DMS 273 treated with DMSO at 0.1 percent for 48 hours (cell line): ENCODE measurements at regions not wholly inside any gene's neighbourhood (a gene's known extent, or its start where the extent isn't known, plus 50 kb on each side); places are given as distances from the start of the nearest gene placed in this dataset.

Source experiments
- DNase-seq: peaks from one replicate; lab custom pipeline; 2025; lab: John Stamatoyannopoulos, UW

DNA sequence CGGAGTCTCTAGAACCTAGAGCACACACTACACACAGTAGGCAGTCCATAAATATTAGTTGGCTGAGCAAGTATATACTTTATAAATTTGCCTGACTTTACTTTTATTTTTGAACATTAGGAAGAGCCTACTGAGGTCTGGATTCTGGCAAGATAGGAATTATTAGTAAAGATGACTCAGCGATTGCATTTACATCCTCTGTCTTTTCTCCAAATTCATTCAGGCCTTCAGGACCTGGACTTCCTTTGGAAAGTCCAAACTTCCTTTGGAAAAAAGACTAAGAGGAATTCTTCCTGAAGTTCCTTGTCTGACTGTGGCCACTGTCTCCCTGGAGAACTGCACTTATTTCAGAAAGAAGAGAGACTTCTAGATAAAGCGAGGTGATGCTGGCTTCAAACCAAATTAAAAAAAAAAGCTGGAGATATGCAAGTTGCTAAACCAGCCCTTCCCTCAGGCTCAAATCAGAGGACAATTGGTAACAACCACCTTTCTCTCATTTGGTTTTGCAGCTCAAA, 251.3 kb downstream of the GAS1 start:
- no peak for DNase-seq

DNA sequence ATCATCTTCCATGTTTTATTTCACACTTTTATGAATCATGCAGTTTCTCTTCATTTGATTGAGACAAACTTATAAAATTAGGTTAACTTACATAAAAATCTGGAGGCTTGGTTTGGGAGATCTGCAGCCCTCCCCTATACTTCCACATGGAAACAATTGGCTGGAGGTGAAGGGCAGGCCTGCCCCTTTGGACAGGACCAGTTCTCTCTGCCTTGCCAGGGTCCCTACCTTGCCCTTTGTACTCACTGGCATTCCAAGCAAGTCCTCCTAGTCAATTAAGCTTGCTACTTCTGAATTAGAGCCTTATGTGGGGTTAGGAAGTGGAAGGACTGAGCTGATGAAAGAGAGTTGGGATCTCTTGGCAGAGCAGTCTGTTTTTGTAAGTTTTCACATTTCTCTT, 257.3 kb downstream of the GAS1 start:
- no peak for DNase-seq

DNA sequence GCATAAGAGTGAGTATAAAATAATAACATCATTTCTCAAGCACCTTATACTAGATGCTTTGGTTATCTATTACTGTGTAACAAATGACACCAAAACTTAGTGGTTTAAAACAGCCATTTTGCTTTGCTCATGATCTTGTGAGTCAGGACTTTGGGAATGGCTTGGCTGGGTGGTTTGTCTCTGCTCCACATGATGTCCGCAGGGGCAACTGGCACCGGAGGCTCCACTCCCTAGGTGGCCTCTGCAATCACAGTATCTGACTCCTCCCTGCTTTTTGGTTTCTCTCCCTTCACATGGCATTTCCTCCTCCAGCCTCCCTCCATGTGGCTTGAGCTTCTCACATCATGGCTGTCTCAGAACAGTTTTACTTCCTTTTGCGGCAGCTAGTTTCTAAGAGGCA, 259.5 kb downstream of the GAS1 start:
- no peak for DNase-seq

DNA sequence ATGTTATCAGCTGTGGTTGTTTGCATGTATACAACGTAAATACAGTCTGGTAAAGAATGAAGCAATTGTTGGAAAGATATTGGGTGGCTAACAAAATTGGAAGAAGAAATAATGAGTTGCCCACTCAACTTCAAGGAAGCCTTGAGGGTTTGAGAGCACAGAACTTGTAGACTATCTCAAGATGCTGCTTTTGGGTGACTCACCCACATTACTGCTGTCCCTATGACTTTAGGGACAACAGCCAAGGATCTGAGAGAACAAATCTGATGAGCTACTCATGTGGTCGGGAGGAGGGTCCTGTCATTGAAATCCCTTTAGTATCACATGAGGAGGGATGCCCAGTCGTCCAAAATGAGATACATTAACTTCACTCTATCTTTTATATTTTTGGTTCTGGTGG, 261.8 kb downstream of the GAS1 start:
- no peak for DNase-seq

DNA sequence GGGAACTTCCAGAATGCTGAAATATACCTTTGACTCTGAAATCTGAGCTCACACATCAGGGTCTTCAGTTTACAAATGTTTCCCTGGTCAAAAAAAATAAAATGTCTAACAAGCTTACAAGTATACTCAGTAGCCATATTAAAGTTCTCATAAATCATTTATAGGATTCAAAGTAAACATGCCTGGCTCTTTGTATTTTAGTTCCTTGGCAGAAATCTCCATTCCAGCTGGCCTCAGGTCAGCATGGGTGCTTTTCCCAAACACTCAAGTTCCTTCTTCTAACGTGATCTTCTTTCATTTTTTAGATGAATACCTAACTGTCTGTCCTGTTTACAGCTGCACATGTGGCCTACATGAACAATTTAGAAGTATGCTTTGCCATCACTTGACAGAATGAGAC, 263.2 kb downstream of the GAS1 start:
- no peak for DNase-seq

DNA sequence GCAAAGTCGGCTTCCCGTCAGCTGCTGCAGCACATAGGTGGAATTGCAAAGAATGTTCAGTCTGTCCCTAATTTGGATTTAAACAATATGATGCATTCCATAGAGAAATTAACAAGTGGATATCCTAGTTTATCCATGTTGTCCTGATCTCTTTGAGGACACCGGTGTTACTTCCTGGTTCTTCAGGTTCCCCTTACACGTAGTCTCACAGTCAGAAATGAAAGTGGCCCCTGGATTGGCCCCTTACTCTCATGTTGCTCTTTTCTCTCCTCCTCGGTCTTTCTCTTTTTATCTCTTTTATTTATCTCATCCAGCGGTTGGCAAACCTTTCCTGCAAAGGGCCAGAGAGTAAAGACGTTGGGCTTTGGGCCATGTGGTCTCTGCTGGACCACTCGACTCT, 265.1 kb downstream of the GAS1 start:
- DNase-seq, result no peak

DNA sequence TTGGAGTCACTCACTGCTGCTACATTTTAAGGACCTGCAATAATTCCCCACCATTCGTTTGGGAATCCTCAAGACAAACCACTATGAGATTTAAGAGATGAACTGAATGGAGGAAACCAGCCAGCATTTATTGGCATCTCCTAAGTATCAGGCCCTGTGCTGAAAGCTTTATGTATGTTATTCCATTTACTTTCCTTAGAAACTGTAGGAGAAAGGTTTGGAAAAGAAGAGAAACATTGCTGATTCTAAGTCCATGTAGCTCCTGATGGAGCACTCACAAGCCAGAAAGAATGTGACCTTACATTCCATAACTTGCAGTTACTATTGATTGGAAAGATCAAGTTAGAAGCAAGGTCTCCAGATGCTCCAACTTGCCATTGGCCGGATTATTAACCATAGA, 267.4 kb downstream of the GAS1 start:
- no peak for DNase-seq

DNA sequence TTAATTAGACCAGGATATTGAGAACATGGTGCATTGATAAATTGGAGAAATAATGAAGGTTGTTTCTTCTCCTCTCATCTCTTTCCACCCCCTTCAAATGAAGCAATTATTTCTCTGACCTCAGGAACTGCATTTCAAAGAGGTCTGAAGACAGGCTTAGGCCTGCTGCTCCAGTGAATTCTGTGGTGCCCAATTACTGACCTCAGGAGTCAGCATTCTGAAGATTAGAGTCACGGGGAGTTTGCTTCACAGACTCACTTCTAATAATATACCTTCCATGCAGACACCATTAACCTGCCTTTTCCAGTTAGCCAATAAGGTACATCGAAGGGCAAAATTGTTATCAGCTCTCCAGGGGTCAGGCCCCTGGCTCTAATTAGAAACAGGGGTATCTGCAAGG, 270.9 kb downstream of the GAS1 start:
- DNase-seq, result no peak

DNA sequence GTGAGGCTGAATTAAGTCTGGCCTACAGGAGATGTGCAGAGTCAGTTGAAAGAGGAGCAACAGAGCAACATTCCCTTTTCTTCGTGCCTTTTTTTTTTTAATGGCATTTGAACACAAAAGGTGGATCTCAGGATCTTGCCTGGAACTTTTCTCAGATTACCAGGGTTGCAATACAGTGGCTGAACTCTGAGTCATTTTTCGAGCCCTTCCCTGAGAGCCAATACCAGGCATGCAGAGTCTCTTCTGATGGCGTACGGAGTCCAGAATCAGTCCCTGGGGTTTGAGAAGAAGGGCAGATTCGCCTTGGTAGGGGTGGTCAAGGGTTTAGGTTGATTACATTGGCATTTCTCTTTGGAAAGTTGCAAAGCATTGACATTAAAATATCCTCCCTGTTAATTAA, 271.5 kb downstream of the GAS1 start:
- DNase-seq, result no peak

DNA sequence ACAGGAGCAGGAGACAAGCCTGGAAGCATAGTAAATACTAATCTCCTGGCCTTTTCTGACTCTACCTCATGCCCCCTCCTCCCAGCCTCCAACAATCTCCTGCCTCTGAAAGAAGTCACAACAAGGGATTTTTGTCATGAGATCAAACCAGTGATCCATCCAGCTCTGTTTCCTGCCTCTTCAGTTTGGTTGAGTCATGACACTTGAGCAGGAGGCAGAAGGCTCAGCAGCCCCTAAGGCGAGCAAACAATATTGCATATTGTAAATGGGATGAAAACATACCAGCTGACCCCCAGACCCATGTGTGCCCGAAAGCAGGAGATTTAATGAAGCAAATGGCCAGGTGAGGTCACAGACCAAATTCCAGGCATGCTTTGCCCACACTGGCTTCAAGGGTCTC, 272.8 kb downstream of the GAS1 start:
- no peak for DNase-seq

DNA sequence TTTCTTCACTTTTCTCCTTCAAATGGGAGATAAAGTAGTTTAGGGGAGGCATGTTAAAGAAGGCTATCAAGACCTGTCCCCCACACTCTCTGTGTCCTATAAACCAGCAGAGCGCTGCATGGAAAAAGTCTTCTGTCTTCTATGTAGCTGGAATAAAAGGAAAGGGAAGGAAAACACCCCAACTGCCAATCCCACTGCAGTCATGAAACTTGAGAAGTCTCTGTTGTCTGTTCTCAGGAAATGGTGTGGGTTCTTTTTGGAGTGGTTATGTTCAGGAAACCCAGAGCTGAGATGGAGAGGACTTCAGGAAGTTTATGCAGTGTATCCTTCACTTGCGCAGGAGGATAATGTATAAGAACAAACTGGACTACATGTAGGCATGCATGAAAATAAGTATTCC, 274.3 kb downstream of the GAS1 start:
- DNase-seq, result no peak

DNA sequence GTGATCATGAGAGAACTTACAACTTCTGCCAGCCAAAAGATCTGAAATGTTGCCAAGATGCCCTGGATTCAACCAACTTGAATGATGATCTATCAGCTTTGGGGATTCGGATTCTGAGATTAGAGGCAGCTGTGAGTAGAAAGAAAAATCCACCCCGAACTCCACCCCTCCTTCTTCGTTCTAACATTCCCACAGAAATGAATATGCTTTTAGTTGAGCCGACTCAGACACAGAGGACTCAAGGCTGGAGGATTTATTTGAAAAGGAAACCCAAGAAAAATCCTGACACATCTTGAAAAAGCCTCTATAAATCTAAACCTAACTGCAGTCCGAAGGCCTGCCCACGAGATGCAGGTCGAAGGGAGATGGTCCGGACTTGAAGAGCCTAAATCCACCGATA, 275.0 kb downstream of the GAS1 start:
- DNase-seq, result no peak

DNA sequence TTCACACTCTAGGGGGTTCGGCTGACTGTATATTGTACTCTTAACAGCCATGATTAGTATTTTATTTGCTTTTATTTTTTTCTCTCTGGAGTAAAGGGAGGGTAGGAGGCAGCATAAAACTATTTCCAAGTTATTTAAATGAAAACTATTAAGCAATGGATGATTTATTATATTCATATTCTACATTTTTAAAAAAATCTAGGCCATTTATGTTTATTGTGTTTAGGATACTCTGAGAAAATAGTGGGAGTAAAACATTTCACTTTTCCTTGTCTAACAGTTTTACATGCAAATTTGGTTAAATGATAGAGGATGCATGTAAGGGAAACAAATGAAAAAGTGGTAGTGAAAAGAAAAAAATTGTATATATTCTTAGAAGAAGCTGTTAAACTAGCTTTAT, 276.3 kb downstream of the GAS1 start:
- DNase-seq, result no peak

DNA sequence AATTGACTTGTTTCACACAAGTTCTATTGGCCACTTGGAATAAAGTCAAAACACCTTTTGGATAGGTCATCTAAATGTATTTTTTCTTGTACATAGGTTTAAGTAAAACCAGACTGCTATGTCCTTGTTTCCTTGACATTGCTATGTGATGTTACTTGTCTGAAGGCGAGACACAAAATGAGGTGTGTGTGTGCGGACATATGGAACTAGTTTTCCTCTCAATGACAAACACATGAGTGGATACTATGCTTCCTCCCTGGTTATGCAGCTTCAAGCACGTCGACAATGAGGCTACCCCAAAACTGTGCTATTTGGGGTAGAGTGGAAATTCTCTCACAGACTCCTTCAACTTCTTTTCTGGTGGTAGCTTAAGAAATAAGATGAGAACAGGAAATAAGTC, 276.8 kb downstream of the GAS1 start:
- no peak for DNase-seq

DNA sequence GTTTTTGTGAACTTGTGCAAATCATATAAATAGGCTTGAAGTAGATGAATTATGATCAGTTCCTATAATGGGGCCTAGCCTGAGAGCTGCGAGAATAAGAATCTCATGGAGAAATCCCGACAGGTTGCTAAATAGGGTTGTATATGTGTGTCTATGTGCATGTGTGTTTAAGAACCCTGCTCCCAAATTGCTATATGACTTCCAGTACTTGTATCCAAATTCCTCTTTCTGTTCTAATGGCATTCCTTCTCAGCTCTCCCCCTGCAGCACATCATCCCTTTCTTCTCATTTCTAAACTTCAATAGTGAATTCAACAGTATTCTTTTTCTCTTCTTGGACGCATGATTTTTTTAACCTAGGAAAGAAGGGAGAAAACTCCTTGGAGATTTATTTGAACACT, 277.2 kb downstream of the GAS1 start:
- no peak for DNase-seq

DNA sequence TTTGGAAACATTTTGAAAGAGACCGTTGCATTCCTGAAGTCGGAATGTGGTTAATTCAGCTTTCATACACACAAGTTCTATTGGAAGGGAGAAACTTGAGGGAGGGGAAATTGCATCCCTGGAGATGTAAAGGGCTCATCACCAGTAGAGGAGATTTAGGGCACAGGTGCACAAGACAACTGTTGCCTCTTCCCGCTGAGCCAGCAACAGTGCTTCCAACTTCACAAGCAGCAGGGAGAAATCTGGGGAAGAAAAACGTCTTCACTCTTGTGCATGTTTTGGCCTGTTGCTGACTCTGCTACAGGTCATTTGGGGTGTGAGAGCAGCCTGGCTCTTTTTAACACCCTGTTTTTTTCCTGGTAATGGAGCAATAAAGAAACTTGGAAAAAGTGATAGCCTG, 277.9 kb downstream of the GAS1 start:
- DNase-seq, result no peak

DNA sequence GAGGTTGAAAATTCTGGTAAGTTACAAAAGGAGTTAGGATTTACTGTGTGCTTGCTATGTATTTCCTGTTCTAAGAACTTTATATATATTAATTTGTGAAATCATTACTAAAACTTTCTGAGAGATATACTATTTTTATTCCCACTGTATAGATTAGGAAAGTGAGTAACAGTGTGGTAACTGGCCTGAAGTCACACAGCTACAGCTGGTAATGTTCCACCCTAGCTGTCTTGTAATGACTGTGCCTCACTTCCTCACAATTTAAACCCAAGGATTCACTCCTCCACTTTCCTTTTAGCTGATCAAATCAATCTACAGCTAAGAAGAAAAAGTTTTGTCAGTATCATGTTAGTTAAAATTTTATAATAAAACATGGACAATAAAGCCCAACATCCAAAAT, 278.8 kb downstream of the GAS1 start:
- no peak for DNase-seq

DNA sequence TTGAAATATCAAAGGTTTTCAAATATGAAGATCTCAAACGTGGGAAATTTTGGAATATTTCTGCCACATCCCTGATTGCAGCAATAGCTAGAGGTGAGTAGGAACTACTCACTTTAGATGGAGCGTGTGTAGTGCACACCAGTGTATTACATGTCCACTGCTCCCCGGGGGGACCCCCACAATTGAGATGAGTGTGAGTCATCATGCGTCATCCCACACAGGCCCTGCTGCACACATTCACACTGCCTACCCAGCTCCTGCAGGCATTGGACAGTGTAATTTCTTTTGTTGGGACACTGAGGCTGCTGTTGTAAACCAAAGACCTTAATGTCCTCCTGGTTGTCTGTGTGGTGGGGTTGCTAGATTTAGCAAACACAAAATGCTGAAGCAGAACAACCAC, 280.0 kb downstream of the GAS1 start:
- DNase-seq, result no peak

DNA sequence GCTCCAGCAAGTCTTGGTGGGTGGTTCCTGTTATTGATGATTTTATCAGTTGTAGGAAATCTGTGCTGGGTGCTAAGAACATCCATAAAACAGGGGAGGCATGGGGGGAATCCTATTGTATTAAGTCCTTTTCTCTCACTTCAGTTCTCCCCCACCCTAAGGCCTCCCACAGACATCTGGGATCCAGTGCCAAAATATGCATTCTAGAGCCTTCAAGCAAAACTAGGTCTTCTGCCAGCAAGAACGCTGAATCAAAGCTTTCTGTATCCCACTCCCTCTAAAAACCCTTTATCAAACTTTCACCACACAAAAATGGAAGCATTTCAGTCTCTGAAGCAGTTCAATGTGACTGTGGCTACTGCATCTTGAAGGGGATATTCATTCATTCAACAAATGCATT, 281.9 kb downstream of the GAS1 start:
- DNase-seq, result no peak

DNA sequence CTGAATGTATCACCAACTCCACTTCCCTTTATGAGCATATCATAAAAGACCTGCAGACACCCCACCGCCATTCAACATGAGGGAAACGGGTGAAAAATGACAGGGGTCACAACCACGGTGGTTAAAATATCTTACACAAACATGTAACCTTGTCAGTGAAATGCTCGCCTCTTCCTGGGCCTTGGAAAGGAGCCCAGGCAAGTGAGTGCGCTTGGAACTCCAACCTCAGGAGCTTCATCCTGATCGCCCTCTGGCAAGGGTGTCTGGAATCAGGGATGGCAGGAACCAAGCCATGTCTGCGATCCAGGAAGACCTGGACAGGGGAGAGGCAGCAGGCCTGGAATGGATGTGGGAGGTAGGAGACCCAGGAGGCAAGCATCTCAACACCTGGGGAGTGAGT, 282.7 kb downstream of the GAS1 start:
- no peak for DNase-seq

DNA sequence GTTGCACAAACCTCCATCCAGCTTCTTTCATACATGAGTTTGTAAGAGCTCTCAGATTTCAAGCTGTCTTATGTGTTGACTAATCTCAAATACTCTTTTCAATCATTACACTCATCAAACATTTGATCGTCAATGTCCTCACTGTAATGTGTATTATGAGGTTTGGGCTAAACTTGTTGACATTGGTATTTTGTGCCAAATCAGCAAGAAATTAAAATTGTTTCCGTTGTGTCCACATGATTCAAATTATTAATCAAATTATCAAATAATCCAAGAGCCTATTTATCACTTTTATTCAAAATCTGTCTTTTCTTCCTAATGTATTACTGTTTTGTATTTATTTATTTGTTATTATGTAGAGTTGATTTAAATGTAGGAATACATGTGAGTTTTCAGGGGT, 283.4 kb downstream of the GAS1 start:
- DNase-seq, result no peak

DNA sequence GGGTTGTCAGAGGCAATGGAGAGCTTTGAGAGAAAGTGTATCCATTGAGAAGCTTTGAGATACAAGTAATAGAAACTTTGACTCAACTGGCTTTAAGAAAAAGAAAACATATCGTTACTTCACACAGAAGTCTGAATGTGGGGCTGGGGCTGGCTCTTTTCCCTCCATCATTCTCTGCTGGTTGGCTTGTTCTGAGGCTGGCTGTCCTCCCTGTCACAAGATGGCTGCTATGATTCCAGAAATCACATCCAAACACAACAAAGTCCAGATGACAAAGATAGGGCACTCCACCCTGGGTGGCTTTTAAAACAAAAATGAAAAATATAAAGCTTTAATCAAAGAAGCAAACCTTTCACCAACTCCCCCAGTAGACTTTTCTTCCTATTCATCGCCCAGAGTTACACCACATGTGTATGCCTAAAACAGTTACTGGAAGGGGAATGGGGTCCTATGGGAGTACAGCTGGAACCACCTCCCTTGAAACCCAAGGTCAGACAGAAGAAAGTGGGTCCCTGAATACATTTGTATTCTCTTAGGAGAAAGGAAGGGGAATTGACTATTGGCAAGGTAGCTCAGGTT, 284.3 kb downstream of the GAS1 start:
- DNase-seq, result no peak

DNA sequence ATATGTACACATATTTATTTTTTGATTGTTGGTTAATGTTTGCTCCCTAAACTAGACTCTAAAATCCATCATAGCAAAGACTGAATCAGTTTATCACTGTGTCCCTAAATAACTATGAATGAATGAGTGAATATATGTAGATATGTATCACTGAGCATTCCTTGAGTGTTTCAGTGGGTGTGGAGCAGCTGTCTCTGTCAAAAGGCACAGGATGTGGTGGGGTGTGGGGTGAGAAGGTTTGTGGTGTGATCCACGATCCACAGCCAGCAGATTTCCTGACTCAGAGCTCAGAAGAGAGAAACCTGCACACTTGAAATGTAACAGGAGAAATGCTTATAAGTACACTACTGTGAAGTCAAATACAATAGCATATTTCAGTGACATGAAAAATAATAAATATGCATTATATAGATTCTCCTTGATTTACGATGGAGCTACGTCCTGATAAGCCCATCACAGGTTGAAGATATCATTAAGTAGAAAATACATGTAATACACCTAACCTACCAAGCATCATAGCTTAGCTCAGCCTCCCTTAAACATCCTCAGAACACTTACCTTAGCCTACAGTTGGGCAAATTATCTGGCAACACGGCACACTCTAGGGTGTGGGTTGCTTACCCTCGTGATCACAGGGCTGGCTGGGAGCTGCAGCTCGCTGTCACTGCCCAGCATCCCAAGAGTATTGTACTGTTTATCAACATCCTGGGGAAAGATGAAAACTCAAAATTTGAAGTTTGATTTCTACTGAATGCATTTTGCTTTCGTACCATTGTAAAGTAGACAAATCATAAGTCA, 287.0 kb downstream of the GAS1 start:
- DNase-seq, result no peak

DNA sequence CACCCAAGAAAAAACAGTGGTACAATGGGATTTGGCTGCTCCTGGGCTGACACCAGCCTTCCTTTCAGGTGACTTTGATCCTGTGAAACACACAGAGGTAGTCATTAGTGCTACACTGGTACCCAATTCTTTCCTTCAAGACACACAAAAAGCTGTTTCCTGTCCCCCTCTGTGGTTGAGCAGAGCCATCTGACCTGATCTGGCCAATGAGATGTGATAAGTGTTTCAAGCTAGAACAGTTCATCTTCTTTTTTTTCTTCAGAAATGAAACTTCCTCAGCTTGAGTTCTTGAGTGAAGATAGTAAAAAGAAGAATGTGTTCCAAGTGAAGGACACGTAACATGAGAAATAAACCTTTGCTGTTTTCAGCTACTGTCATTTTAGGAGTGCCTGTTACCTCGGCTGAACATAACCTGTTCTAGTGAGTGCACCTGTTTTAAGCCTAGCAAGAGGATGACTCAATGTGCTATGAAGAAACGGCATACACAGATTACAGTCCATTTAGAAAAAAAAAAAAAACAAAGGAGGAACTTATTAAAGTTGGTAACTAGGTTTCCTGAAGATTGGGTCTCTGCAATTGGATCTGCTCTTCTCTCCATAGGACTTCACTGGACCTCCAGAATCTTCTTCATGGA, 287.8 kb downstream of the GAS1 start:
- no peak for DNase-seq
